MM.1S (cell line): ENCODE measurements at regions not wholly inside any gene's neighbourhood (a gene's known extent, or its start where the extent isn't known, plus 50 kb on each side); places are given as distances from the start of the nearest gene placed in this dataset.
"Not testable (repeated sequence)": the region's sequence is repeated elsewhere in the genome, so short reads cannot be mapped to it uniquely, and the experiment has no call there.

ENCODE experiments used
- DNase-seq: peaks from one replicate; pipeline ENCODE4 v3.0.0-alpha.2; 2015
- H2AFZ ChIP-seq: fragments of 300-600 bp; sonication (generic); 2 replicates; pipeline ENCODE4 v1.6.0; 2016; ENCODE audit warnings: antibody characterized with exemption, low read length
- H3F3A ChIP-seq: fragments of 300-600 bp; sonication (generic); 2 replicates; pipeline ENCODE4 v1.6.1; 2016; ENCODE audit warnings: mild to moderate bottlenecking, antibody characterized with exemption, low read length, moderate library complexity, mixed read lengths; ENCODE audit not compliant: insufficient read depth
- H3K27ac ChIP-seq: fragments of 300-600 bp; sonication (generic); 2 replicates; pipeline ENCODE4 v1.5.1; 2016; ENCODE audit warnings: mild to moderate bottlenecking, low read length
- H3K27me3 ChIP-seq: fragments of 300-600 bp; sonication (generic); replicated peaks from 2 replicates; pipeline ENCODE4 v1.6.0; 2016; ENCODE audit warnings: low read length; ENCODE audit not compliant: insufficient read depth
- H3K36me3 ChIP-seq: fragments of 300-600 bp; sonication (generic); replicated peaks from 2 replicates; pipeline ENCODE4 v1.6.1; 2016; ENCODE audit warnings: mild to moderate bottlenecking, low read length, mixed read lengths; ENCODE audit not compliant: insufficient read depth
- H3K4me1 ChIP-seq: fragments of 300-600 bp; sonication (generic); 2 replicates; pipeline ENCODE4 v1.6.1; 2016; ENCODE audit warnings: low read length, mixed read lengths
- H3K4me2 ChIP-seq: fragments of 300-600 bp; sonication (generic); 2 replicates; pipeline ENCODE4 v1.6.0; 2016; ENCODE audit warnings: low read depth, low read length
- H3K4me3 ChIP-seq: fragments of 300-600 bp; sonication (generic); 2 replicates; pipeline ENCODE4 v1.5.1; 2016; ENCODE audit warnings: low read length, mixed read lengths
- H3K79me2 ChIP-seq: fragments of 300-600 bp; sonication (generic); 2 replicates; pipeline ENCODE4 v1.6.1; 2016; ENCODE audit warnings: mixed run types, low read length, mixed read lengths
- H3K9ac ChIP-seq: fragments of 300-600 bp; sonication (generic); 2 replicates; pipeline ENCODE4 v1.6.1; 2016; ENCODE audit warnings: low read length, mixed read lengths
- H3K9me2 ChIP-seq: fragments of 300-600 bp; sonication (generic); replicated peaks from 2 replicates; pipeline ENCODE4 v1.6.1; 2016; ENCODE audit warnings: mild to moderate bottlenecking, low read length, mixed read lengths; ENCODE audit not compliant: insufficient read depth
- H3K9me3 ChIP-seq: fragments of 300-600 bp; sonication (generic); replicated peaks from 2 replicates; pipeline ENCODE4 v1.6.1; 2016; ENCODE audit warnings: mild to moderate bottlenecking, low read length, mixed read lengths; ENCODE audit not compliant: insufficient read depth
- H4K20me1 ChIP-seq: fragments of 300-600 bp; sonication (generic); 2 replicates; pipeline ENCODE4 v1.6.1; 2016; ENCODE audit warnings: mild to moderate bottlenecking, low read length, moderate library complexity, mixed read lengths; ENCODE audit not compliant: insufficient read depth

- H3K9me2 ChIP-seq, H2AFZ ChIP-seq, H3K27me3 ChIP-seq, H3F3A ChIP-seq, H3K27ac ChIP-seq, H3K4me2 ChIP-seq, H3K36me3 ChIP-seq, H3K4me3 ChIP-seq, DNase-seq, H3K9me3 ChIP-seq, H3K9ac ChIP-seq, H3K79me2 ChIP-seq, H4K20me1 ChIP-seq, H3K4me1 ChIP-seq: not testable (repeated sequence)
Measured at GRCh38 chr9:41839786-41840185, 289.4 kb downstream of the CNTNAP3B start.

GRCh38 chr9:41838953-41839352 lies 290.3 kb downstream of the CNTNAP3B start:
- H3K36me3 ChIP-seq, H3K27me3 ChIP-seq, H4K20me1 ChIP-seq, H3K9ac ChIP-seq, H2AFZ ChIP-seq, H3K4me1 ChIP-seq, H3K79me2 ChIP-seq, H3F3A ChIP-seq, DNase-seq, H3K4me2 ChIP-seq, H3K27ac ChIP-seq, H3K9me3 ChIP-seq, H3K4me3 ChIP-seq, H3K9me2 ChIP-seq: not testable (repeated sequence)

GRCh38 chr9:41838562-41838851 lies 290.7 kb downstream of the CNTNAP3B start:
- not testable (repeated sequence) for H3K4me1 ChIP-seq, H2AFZ ChIP-seq, H3K79me2 ChIP-seq, H3K4me2 ChIP-seq, H3K9ac ChIP-seq, H3K27me3 ChIP-seq, H3K9me2 ChIP-seq, DNase-seq, H3K9me3 ChIP-seq, H3F3A ChIP-seq, H4K20me1 ChIP-seq, H3K4me3 ChIP-seq, H3K27ac ChIP-seq, H3K36me3 ChIP-seq

- not testable (repeated sequence) for H3K4me1 ChIP-seq, DNase-seq, H3K79me2 ChIP-seq, H3F3A ChIP-seq, H3K9ac ChIP-seq, H3K4me3 ChIP-seq, H3K9me3 ChIP-seq, H3K9me2 ChIP-seq, H3K36me3 ChIP-seq, H2AFZ ChIP-seq, H3K27ac ChIP-seq, H3K27me3 ChIP-seq, H4K20me1 ChIP-seq, H3K4me2 ChIP-seq
Measured at GRCh38 chr9:41837684-41838561, 291.3 kb downstream of the CNTNAP3B start.

GRCh38 chr9:41833108-41833507 lies 296.1 kb downstream of the CNTNAP3B start:
- H3K4me2 ChIP-seq, H3F3A ChIP-seq, DNase-seq, H4K20me1 ChIP-seq, H3K79me2 ChIP-seq, H3K9me3 ChIP-seq, H2AFZ ChIP-seq, H3K4me1 ChIP-seq, H3K27ac ChIP-seq, H3K4me3 ChIP-seq, H3K9ac ChIP-seq, H3K27me3 ChIP-seq, H3K9me2 ChIP-seq, H3K36me3 ChIP-seq: not testable (repeated sequence)

- not testable (repeated sequence) for DNase-seq, H3K9ac ChIP-seq, H3K79me2 ChIP-seq, H3K36me3 ChIP-seq, H3K4me1 ChIP-seq, H3K27ac ChIP-seq, H2AFZ ChIP-seq, H3F3A ChIP-seq, H3K9me3 ChIP-seq, H3K9me2 ChIP-seq, H4K20me1 ChIP-seq, H3K4me2 ChIP-seq, H3K4me3 ChIP-seq, H3K27me3 ChIP-seq
Measured at GRCh38 chr9:41824723-41825122, 304.5 kb downstream of the CNTNAP3B start.

GRCh38 chr9:41802706-41803105 lies 326.5 kb downstream of the CNTNAP3B start:
- not testable (repeated sequence) for H3K27me3 ChIP-seq

GRCh38 chr9:41798684-41799083 lies 330.5 kb downstream of the CNTNAP3B start:
- not testable (repeated sequence) for H3K9me3 ChIP-seq, H3K27ac ChIP-seq, H3K9me2 ChIP-seq, H3K36me3 ChIP-seq, H3F3A ChIP-seq, DNase-seq, H3K27me3 ChIP-seq, H3K4me1 ChIP-seq, H3K9ac ChIP-seq, H3K4me3 ChIP-seq, H3K79me2 ChIP-seq, H4K20me1 ChIP-seq, H2AFZ ChIP-seq, H3K4me2 ChIP-seq

More at GRCh38 chr9:41802706-41803105, 326.5 kb downstream of the CNTNAP3B start:
- not testable (repeated sequence) for H3K79me2 ChIP-seq, H3K4me3 ChIP-seq, H3F3A ChIP-seq, H3K9me2 ChIP-seq, H4K20me1 ChIP-seq, H3K9me3 ChIP-seq, DNase-seq, H2AFZ ChIP-seq, H3K36me3 ChIP-seq, H3K27ac ChIP-seq, H3K4me2 ChIP-seq, H3K9ac ChIP-seq, H3K4me1 ChIP-seq
